HG02840 (cell line): ENCODE measurements at regions not wholly inside any gene's neighbourhood (a gene's known extent, or its start where the extent isn't known, plus 50 kb on each side); places are given as distances from the start of the nearest gene placed in this dataset.
"Not testable (repeated sequence)": the region's sequence is repeated elsewhere in the genome, so short reads cannot be mapped to it uniquely, and the experiment has no call there.

Source experiments
- ATAC-seq: cut with Tn5 transposase; IDR thresholded peaks from one replicate; pipeline ENCODE4 v1.9.1; 2021; ENCODE audit warnings: mild to moderate bottlenecking, moderate library complexity, moderate number of reproducible peaks; ENCODE audit not compliant: unreplicated experiment, low FRiP score

GRCh38 chr6:103720393-103720792 is 1139.3 kb downstream of the HACE1 start:
- no peak for ATAC-seq

- ATAC-seq: no peak
Observed at GRCh38 chr6:103719545-103719944, 1140.2 kb downstream of the HACE1 start.

- ATAC-seq: no peak
Observed at GRCh38 chr6:103715269-103715668, 1144.5 kb downstream of the HACE1 start.

GRCh38 chr6:103709236-103709635 is 1150.5 kb downstream of the HACE1 start:
- ATAC-seq: not testable (repeated sequence)

GRCh38 chr6:103707596-103708325 is 1152.0 kb downstream of the HACE1 start:
- ATAC-seq: no peak

GRCh38 chr6:103699769-103700168 is 1160.0 kb downstream of the HACE1 start:
- ATAC-seq: no peak

- ATAC-seq: no peak
Observed at GRCh38 chr6:103687430-103687829, 1172.3 kb downstream of the HACE1 start.

- no peak for ATAC-seq
Observed at GRCh38 chr6:103680116-103680515, 1179.6 kb downstream of the HACE1 start.

GRCh38 chr6:103677290-103677689 is 1182.4 kb downstream of the HACE1 start:
- no peak for ATAC-seq

GRCh38 chr6:103675807-103676406 is 1183.8 kb downstream of the HACE1 start:
- no peak for ATAC-seq

GRCh38 chr6:103674790-103675189 is 1184.9 kb downstream of the HACE1 start:
- no peak for ATAC-seq

GRCh38 chr6:103672169-103672568 is 1187.5 kb downstream of the HACE1 start:
- no peak for ATAC-seq

- ATAC-seq: no peak
Observed at GRCh38 chr6:103629613-103630012, 1230.1 kb downstream of the HACE1 start.

GRCh38 chr6:103617642-103618041 is 1242.1 kb downstream of the HACE1 start:
- ATAC-seq: no peak

GRCh38 chr6:103587722-103588121 is 1272.0 kb downstream of the HACE1 start:
- no peak for ATAC-seq

GRCh38 chr6:103578115-103578514 is 1281.6 kb downstream of the HACE1 start:
- ATAC-seq: no peak

- no peak for ATAC-seq
Observed at GRCh38 chr6:103570431-103570830, 1289.3 kb downstream of the HACE1 start.

GRCh38 chr6:103554911-103555310 is 1304.8 kb downstream of the HACE1 start:
- ATAC-seq: no peak

- no peak for ATAC-seq
Observed at GRCh38 chr6:103538381-103538780, 1321.3 kb downstream of the HACE1 start.

- no peak for ATAC-seq
Observed at GRCh38 chr6:103534814-103535213, 1324.9 kb downstream of the HACE1 start.

GRCh38 chr6:103534095-103534494 is 1325.6 kb downstream of the HACE1 start:
- no peak for ATAC-seq

- no peak for ATAC-seq
Observed at GRCh38 chr6:103522045-103522444, 1337.7 kb downstream of the HACE1 start.
